DOHH2 (cell line): ENCODE measurements at regions not wholly inside any gene's neighbourhood (a gene's known extent, or its start where the extent isn't known, plus 50 kb on each side); places are given as distances from the start of the nearest gene placed in this dataset.

Experiments
- CTCF ChIP-seq: fragments of 200-600 bp; sonication (generic); IDR thresholded peaks from one replicate; pipeline ENCODE4 v1.5.1; 2014; ENCODE audit warnings: antibody characterized with exemption, mild to moderate bottlenecking, low read depth, low read length; ENCODE audit not compliant: poor library complexity, severe bottlenecking
- EZH2phosphoT487 ChIP-seq: fragments of 200-600 bp; sonication (generic); IDR thresholded peaks from 2 replicates; pipeline ENCODE4 v1.6.1; 2017; ENCODE audit warnings: borderline replicate concordance, mild to moderate bottlenecking, antibody characterized with exemption, low read length, moderate library complexity, mixed read lengths

GRCh38 chr3:105157067-105157765, 209.5 kb upstream of the ALCAM start:
- TF ChIP-seq CTCF (no peak), EZH2phosphoT487 (no peak)
